RPMI8226 (cell line): ENCODE measurements at regions not wholly inside any gene's neighbourhood (a gene's known extent, or its start where the extent isn't known, plus 50 kb on each side); places are given as distances from the start of the nearest gene placed in this dataset.
"Not testable (repeated sequence)": the region's sequence is repeated elsewhere in the genome, so short reads cannot be mapped to it uniquely, and the experiment has no call there.

ENCODE experiments used
- DNase-seq: peaks from one replicate; pipeline ENCODE4 v3.0.0-alpha.2; 2015

DNA sequence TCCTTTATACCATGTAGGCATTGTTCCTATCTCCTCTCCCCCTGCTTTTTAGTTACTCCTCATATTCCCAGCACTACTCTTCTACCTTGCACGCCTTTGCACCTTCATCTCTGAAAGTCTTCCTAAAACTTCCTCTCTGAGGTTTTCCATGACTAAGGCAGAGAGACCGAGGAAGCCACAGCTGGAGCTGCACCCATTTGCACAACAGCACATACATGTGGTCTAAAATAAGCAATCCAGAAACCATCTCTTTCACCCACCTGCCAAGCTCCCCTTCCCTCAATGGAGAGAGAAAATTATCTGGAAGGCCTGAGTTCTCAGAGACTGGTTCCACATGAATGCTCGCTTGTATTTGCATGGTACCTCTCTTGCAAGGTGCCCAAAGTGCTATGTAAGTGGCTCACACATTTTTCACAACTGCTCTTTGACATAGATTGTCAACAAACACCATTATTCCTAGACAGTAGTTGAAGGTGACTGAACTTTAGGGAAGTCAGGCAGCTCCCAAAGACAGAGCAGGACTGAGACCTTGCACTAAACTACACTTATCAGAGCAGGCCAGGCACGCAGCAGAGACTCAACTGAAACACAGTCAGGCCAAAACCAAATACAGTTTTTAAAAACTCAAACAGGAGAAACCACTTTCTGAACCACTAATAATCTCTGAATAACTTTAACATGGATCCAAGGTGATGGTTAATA lies 313.2 kb downstream of the TFAP2A start:
- DNase-seq: no peak

DNA sequence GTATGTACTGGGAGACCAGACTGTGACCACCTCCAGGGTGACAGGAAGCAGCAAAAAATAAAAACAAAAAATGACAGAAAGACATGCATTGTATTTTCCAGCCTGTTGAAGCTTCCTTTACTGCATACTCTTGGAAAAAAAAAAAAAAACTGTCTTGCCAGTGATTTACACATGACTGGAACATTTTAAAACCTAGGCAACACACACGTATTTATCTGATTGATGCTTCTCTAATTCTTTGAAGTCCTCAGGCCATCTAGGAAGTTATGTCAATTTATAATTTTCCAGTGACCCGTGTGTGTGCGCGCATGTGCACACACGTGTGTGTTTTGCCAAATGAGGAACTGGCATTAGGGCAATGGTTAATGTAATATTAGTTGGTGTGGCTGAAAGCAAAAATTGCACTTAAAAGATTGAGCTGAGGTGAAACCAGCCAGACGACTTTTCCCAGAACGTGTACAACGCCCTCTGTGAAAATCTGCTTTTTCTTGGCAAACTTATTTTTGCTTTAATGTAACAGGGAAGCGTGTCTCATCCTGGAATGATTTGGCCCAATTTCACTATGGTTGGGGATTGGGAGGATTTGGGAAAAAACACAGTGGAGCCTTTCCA lies 315.2 kb downstream of the TFAP2A start:
- DNase-seq: peak; percentile 54

DNA sequence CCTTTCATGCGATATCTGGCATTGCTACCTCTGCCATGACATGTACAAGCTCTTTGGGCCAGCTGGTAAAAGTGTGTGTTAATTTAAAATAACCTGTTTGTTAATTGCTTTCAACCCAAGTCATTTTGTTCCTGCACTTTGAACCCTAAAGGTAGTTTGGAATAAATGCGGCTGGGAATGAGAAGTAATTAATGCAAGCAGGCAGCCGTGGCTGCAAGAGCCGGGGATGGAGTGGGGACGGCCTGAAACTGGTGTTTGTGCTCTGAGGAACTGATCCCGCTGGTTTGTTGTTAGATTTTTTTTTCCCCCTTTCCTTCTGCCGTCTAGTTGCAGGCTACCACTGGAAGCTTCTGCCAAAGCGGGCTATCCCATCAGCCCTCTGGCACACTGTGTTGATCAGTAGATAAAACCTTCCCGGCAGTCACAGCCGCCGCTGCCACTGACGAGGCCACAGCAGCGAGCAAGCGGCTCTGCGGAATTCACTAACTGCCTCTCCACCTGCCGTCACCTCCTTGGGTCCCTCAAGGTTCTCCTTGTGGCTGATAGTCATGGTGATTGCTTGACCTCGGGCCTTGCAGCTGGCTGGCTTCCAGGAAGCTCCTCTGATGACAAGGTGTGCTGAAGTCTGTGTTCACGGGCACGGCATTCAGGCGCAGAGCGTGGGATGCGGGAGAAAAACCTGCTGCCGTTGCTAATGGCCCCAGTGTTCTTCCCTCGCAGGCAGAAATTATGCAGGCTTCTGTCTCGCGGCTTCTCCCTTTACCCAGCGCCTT lies 315.9 kb downstream of the TFAP2A start:
- peak; percentile 78 for DNase-seq

GRCh38 chr6:10093282-10093681 lies 321.6 kb downstream of the TFAP2A start:
- no peak for DNase-seq

DNA sequence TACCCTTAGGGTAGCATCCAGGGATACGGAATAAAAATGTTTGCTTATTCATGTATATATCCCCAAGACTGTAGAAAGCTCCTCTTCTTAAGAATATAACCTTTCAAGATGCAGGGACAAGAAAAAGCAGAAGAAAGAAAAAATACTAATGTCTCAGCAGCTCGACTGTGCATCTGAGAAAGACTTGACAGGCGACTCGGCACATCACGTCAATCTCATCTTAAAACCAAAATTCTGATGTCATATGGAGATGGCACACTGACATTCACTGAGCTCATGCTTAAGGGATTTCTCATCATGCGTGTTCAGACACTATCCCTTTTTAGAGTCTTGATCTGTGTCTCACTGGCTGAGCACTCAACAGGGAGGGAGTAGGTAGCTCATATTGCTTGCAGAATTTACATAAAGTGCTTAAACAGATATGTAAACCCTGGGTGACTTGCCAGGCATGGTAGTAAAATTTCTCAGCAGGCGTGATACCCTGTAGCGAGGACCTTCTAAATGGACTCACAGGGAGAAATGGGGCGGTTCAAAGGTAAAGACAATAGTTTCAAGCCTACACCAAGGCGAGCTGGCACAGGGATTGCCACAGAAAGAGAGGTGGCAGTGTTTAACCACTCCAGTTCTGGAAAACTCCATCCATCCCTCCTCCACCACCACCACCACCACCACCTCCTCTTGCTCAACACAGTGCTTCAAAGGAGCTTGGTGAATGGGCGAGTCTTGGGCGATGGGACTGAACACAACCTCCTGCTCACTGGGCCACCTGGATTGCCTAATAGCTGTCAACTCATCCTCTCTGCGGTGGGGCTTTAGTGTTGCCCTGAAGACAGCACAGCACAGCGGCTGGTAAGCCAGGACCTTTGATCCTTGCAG lies 330.5 kb downstream of the TFAP2A start:
- DNase-seq: no peak

GRCh38 chr6:10082385-10082784 lies 332.5 kb downstream of the TFAP2A start:
- DNase-seq: no peak

DNA sequence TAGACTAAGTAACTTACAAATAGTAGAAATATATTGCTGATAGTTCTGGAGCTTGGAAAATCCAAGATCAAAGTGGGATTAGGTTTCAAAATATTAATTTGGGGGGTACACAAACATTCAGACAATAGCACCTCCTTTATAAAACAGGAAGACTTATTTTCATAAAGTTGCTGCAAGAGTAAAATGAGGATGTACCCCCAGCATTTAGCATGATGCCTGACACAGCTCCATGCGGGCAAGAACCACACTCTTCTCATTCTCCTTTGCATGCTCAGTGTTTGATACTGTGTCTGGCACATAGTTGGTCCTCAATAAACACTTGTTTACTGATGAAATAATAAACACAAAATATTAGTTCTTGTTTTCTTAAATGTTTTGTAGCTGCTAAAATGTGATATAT lies 332.9 kb downstream of the TFAP2A start:
- DNase-seq: no peak

DNA sequence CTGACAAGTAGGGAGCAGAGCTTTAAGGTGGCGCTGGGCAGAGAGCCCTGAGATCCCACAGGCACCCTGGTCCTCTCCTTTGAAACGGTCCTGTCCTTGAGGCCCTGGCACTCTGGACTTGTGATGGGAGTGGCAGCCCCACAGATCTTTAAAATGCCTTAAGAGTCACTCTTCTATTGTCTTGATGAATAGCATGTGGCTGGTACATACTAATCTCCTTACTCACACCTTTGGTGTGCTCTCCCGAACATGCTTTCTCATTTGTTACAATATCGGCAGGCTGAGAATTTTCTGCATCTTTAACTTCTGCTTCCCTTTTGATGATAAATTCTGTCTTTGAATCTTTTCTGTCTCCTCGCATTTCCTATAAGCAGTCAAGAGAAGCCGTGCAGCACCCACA lies 333.8 kb downstream of the TFAP2A start:
- no peak for DNase-seq

DNA sequence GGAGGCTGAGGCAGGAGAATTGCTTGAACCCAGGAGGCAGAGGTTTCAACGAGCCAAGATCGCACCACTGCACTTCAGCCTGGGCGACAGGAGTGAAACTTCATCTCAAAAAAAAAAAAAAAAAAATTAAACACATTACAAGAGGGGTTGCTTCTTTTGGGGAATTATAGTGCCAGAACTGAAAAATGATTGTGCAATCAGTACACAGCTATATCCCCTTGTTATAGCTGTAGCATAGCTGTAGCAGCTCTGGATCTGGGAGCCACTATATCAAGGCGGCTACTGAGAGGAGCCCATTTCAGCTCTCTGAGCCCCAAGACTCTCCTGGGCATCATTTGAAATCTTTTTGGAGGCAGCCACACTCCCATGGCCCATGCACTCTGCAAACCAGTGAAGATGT lies 334.3 kb downstream of the TFAP2A start:
- DNase-seq: no peak

- peak; percentile 61 for DNase-seq
Observed at GRCh38 chr6:10078581-10078980, 336.3 kb downstream of the TFAP2A start.

DNA sequence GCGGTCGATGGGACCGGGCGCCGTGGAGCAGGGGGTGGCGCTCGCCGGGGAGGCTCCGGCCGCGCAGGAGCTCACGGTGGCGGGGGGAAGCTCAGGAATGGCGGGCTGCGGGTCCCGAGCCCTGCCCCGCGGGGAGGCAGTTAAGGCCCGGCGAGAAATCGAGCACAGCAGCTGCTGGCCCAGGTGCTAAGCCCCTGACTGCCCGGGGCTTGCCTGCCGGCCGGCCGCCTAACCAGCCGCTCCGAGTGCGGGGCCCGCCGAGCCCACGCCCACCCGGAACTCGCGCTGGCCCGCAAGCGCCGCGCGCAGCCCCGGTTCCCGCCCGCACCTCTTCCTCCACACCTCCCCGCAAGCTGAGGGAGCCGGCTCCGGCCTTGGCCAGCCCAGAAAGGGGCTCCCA lies 340.1 kb downstream of the TFAP2A start:
- not testable (repeated sequence) for DNase-seq

DNA sequence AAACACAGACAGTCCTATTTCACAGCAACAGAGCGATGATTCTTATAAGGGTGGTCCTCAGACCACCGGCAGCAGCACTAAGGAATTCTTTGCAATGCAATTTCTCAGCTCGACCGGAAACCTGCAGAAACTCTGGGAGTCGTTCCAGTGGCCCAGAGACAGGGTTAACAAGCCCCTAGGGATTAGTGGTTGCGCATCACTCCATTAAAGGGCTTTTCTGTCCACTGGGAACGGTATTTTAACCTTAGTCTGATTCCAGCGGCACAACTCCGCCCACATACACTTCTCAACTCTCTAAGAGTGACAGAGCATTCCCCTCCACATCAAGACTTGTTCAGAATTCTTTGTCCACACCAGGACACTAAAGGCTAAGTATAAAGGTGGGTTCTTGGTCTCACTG lies 341.5 kb downstream of the TFAP2A start:
- DNase-seq: no peak

DNA sequence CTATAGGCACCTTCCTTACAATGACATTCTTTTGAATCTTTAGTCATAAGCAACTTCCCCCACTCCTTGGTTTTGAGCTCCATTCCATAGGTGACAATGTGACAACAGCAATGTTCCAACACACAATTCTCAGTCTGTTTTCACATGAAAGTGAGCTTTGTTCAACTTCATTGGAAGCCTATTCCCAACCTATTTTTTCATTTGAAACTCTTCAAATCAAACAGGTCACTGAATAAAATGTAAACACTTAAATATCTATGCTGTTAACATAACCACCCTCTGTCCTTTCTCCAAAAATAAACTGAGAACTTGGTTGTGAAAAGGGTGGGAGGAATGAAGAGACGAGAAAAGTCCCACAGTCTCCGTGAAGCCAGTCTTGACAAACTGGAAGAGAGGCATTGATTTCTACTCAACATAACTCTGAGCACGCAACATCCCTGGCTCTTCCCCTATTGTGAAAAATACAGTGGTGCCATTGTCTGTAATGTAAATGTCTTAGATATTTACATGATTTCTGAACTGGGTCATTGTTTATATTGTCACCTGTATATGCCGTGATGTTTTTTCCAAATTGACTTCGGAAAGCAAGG lies 343.1 kb downstream of the TFAP2A start:
- no peak for DNase-seq

DNA sequence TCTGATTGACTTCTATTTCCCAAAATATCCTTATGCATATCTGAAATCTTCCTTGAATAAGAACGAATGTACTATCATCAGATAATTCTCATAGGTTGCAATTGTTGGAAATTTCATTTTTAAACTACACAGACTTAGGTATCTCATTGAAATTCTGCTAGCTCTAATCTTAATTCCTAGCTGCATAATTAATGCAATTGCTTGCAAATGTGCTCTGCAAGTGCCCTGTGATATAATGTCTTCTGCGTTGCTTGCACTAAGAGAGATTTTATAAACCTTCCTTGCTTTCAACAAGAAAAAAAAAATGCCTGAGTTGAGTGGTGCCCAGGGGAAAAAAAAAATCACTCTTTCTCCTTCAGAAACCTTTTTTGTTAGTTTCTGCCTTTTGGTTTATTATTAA lies 354.9 kb downstream of the TFAP2A start:
- no peak for DNase-seq

DNA sequence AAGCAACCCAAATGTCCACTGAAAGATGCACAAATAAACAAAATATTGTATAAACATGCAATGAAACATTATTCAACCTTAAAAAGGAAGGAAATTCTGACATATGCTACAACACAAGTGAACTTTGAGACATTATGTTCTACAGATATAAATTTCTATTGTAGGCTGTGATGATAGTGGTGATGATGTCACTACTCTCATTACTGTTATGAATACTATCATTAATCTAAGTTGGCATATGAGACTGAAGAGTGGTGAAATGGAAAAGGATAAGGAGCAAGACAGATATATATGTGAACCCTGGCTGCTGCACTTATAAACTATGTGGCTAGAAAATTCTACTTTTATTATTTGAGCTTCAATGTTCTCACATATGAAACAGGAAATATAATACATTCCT lies 360.2 kb downstream of the TFAP2A start:
- DNase-seq: no peak

GRCh38 chr6:10051283-10051682 lies 363.6 kb downstream of the TFAP2A start:
- no peak for DNase-seq

DNA sequence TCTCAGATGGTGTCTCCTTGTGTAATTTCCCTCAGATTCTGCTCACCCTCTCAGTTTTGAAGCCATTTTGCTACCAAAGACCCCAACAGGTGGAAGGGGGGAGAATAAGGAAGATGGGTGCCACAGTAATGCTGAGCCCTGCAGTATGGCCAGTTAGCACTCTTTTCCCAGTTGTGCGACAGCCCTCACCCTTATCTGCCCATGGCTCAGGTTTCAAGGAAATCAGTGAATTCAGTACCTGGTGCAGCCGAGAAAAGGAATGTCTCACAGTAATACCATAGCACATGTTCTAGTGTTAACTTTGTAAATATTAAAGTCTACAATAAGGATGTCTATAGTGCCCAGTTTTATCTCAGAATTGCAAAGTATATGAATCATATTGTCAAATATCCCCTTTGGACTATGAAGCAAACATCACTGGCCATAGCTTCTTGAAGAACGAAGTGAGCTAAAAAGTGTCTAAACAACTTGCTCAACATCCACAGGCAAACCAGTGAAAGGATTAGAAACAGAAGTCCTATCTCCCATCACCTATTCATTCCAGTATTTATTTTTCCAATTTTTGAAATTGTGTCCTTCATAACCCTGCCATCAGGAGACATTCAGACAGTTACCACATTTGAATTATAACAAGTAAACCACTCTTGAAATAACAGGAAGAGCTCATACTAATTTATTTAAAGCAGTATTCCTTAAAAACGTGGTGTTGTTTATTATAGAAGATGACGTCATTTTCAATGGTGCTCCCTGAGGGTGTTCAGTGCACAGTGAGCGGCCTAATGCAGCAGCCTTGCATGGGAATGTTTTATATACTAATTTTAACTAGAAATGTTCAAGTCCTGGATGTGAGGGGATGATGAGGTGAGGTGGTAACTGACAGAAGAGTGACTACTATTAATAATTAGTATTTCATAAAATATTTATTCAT lies 366.2 kb downstream of the TFAP2A start:
- DNase-seq: no peak

GRCh38 chr6:10042280-10042679 lies 372.6 kb downstream of the TFAP2A start:
- no peak for DNase-seq

DNA sequence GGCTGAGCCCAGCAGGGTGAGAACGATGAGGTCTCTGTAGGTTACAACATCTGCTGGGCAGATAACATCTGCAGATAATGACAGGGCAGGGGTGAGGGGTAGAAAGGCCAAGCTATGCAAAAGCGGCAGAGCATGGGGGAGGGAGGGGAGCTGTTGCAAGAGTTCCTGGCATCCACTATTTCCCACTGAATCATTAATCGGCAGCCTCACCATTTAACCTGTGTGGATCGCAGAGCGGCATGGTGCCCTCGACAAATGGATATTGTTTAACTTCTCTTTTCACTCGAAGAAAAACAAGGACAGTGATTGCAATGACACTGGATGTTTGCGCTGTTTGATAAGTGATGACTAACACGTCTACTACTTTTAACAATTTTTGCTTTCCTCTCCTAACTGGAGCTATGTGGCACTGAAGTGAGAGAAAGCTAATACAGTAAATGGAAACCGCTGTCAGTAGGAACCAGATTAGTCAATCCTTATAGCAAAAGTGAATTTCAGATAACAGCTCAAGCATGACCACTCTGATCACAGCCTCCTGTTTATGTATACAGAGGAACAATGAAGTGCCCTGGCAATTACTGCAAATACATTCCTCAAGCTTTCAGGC lies 381.5 kb downstream of the TFAP2A start:
- DNase-seq: no peak

DNA sequence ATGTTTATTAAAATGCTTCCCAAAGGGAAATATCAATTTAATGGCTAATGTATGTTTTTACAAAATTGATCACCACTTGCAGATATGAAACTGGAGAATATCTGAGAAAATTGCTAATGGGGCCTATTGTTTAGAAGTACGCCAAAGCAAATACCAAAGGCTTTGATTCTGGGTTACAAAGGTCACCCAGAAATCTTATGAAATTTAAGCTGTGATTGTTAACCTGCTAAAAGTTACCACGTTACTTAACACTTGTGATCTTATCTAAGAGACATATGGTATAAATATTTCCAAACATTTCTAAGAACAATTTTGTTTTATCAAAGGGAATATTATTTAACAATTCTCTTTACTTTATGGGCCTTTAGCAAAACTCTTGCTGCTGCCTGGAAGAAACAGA lies 383.3 kb downstream of the TFAP2A start:
- no peak for DNase-seq

- peak; percentile 23 for DNase-seq
Observed at GRCh38 chr6:10030942-10031537, 383.8 kb downstream of the TFAP2A start.
